SK-N-SH (cell line): ENCODE measurements at regions not wholly inside any gene's neighbourhood (a gene's known extent, or its start where the extent isn't known, plus 50 kb on each side); places are given as distances from the start of the nearest gene placed in this dataset.

Experiments
- CTCF ChIA-PET: fragments of 300-600, 350-600 bp; formaldehyde crosslinking; extraction: SDS; loops from one replicate; lab custom pipeline; 2021; lab: Yijun Ruan, JAX
- POLR2A ChIA-PET: fragments of 350-600 bp; sonication (Branson Sonifier 250); formaldehyde crosslinking; extraction: SDS; loops from one replicate; lab custom pipeline; 2020; ENCODE audit warnings: antibody characterized with exemption, inconsistent platforms; lab: Yijun Ruan, JAX
- DNase-seq: peaks from one replicate; pipeline ENCODE4 v3.0.0; 2012
- H2AFZ ChIP-seq: fragments of 200-600 bp; sonication (generic); 2 replicates; pipeline ENCODE4 v1.8.1; 2016; ENCODE audit warnings: antibody characterized with exemption, mild to moderate bottlenecking, low read depth
- H3F3A ChIP-seq: fragments of 200-600 bp; sonication (generic); replicated peaks from 2 replicates; pipeline ENCODE3; 2016; ENCODE audit warnings: antibody characterized with exemption, mild to moderate bottlenecking; ENCODE audit not compliant: insufficient read depth
- H3K27ac ChIP-seq, 2 experiments: fragments of 200-500 bp in 1 of 2; fragments of 200-600 bp in 1 of 2; sonication (Bioruptor generic) in 1 of 2; sonication (generic), shearing (Covaris generic) in 1 of 2; 2 replicates each; pipeline versions ENCODE4 v1.5.1 to v1.6.1; 2014 to 2016; ENCODE audit warnings: low read depth in 2 of 2, inconsistent platforms in 1 of 2, low read length in 1 of 2, mild to moderate bottlenecking in 1 of 2, mixed read lengths in 1 of 2
- H3K27me3 ChIP-seq: fragments of 200-600 bp; sonication (generic), shearing (Covaris generic); 2 replicates; pipeline ENCODE4 v1.6.1; 2016; ENCODE audit warnings: mixed run types; ENCODE audit not compliant: insufficient read depth
- H3K36me3 ChIP-seq, 2 experiments: fragments of 200-500 bp in 1 of 2; fragments of 200-600 bp in 1 of 2; sonication (Bioruptor generic) in 1 of 2; sonication (generic) in 1 of 2; replicated peaks in 1 of 2; 2 replicates each; pipeline versions ENCODE3 to v1.5.1; 2014 to 2016; ENCODE audit warnings: low read length in 1 of 2, mild to moderate bottlenecking in 1 of 2; ENCODE audit not compliant: insufficient read depth in 2 of 2, control insufficient read depth in 1 of 2
- H3K4me1 ChIP-seq, 2 experiments: fragments of 200-500 bp in 1 of 2; fragments of 200-600 bp in 1 of 2; sonication (Bioruptor generic) in 1 of 2; sonication (generic), shearing (Covaris generic) in 1 of 2; 2 replicates each; pipeline versions ENCODE4 v1.5.1 to v1.6.1; 2014 to 2016; ENCODE audit warnings: low read depth in 1 of 2, low read length in 1 of 2, mixed run types in 1 of 2; ENCODE audit not compliant: insufficient read depth in 2 of 2, control insufficient read depth in 1 of 2
- H3K4me2 ChIP-seq: fragments of 200-600 bp; sonication (generic), shearing (Covaris generic); 2 replicates; pipeline ENCODE4 v1.6.1; 2017; ENCODE audit warnings: mixed run types
- H3K4me3 ChIP-seq, 2 experiments: fragments of 200-500 bp in 1 of 2; fragments of 200-600 bp in 1 of 2; sonication (Bioruptor generic) in 1 of 2; sonication (generic), shearing (Covaris generic) in 1 of 2; 2 replicates each; pipeline versions ENCODE4 v1.5.1 to v1.8.1; 2014 to 2016; ENCODE audit warnings: low read depth in 2 of 2, inconsistent platforms in 1 of 2, low read length in 1 of 2, mild to moderate bottlenecking in 1 of 2, mixed read lengths in 1 of 2, moderate library complexity in 1 of 2
- H3K79me2 ChIP-seq: fragments of 200-600 bp; sonication (generic); 2 replicates; pipeline ENCODE4 v1.8.1; 2017; ENCODE audit warnings: mild to moderate bottlenecking; ENCODE audit not compliant: insufficient read depth
- H3K9ac ChIP-seq: fragments of 200-600 bp; sonication (generic); 2 replicates; pipeline ENCODE4 v1.6.1; 2017; ENCODE audit warnings: mixed run types
- H3K9me2 ChIP-seq: fragments of 200-600 bp; sonication (generic); 2 replicates; pipeline ENCODE4 v1.6.1; 2017; ENCODE audit warnings: mixed run types
- H3K9me3 ChIP-seq: fragments of 200-600 bp; sonication (generic); 2 replicates; pipeline ENCODE4 v1.6.1; 2017; ENCODE audit warnings: mixed run types, mild to moderate bottlenecking, moderate library complexity
- H4K20me1 ChIP-seq: fragments of 200-600 bp; sonication (generic); 2 replicates; pipeline ENCODE4 v1.6.1; 2017; ENCODE audit warnings: mild to moderate bottlenecking, mixed run types; ENCODE audit not compliant: insufficient read depth
- CHD2 ChIP-seq: fragments of 150-350 bp; IDR thresholded peaks from 2 replicates; pipeline ENCODE4 v1.6.1; 2018; ENCODE audit warnings: low read length; ENCODE audit not compliant: partially characterized antibody
- FOXJ3 ChIP-seq: sonication (generic); formaldehyde crosslinking; IDR thresholded peaks from 2 replicates; pipeline ENCODE4 v1.5.1; 2020; ENCODE audit warnings: mild to moderate bottlenecking, missing genetic modification reagents
- GABPA ChIP-seq: IDR thresholded peaks from 2 replicates; pipeline ENCODE4 v1.4.0; 2012; ENCODE audit warnings: low read depth, mild to moderate bottlenecking
- MXI1 ChIP-seq: IDR thresholded peaks from 2 replicates; pipeline ENCODE4 v1.6.1; 2012; ENCODE audit warnings: mild to moderate bottlenecking, low read depth, low read length, improper control_type of control experiment
- NFIC ChIP-seq: IDR thresholded peaks from 2 replicates; pipeline ENCODE4 v1.4.0; 2012; ENCODE audit warnings: borderline replicate concordance
- POLR2AphosphoS5 ChIP-seq: IDR thresholded peaks from 2 replicates; pipeline ENCODE4 v1.6.1; 2012; ENCODE audit warnings: low read depth, low read length
- RAD21 ChIP-seq: IDR thresholded peaks from 2 replicates; pipeline ENCODE4 v1.6.1; 2012; ENCODE audit warnings: mild to moderate bottlenecking, low read length
- RCOR1 ChIP-seq: fragments of 150-350 bp; IDR thresholded peaks from 2 replicates; pipeline ENCODE4 v1.6.1; 2017; ENCODE audit warnings: antibody characterized with exemption, low read length
- SMC3 ChIP-seq: IDR thresholded peaks from 2 replicates; pipeline ENCODE4 v1.6.1; 2012; ENCODE audit warnings: low read depth, low read length, improper control_type of control experiment
- TCF12 ChIP-seq: IDR thresholded peaks from 2 replicates; pipeline ENCODE4 v1.4.0; 2012
- TEAD4 ChIP-seq: IDR thresholded peaks from 2 replicates; pipeline ENCODE4 v1.4.0; 2012; ENCODE audit warnings: mild to moderate bottlenecking, borderline replicate concordance; ENCODE audit not compliant: insufficient read depth
- WGBS: methylation state at CpG from one replicate; pipeline ENCODE4 v1.1.6; 2017; ENCODE audit warnings: low lambda C conversion rate; 5-methylcytosine and 5-hydroxymethylcytosine counted together
- TF ChIP-seq, protein P1 (sequence below): IDR thresholded peaks from 2 replicates; pipeline ENCODE4 v1.4.0; 2012; ENCODE audit warnings: low read depth, borderline replicate concordance
- TF ChIP-seq, protein P2 (sequence below): IDR thresholded peaks from 2 replicates; pipeline ENCODE4; 2012
- TF ChIP-seq, protein P3 (sequence below): IDR thresholded peaks from 2 replicates; pipeline ENCODE4 v1.4.0; 2012; ENCODE audit warnings: low read depth

DNA sequence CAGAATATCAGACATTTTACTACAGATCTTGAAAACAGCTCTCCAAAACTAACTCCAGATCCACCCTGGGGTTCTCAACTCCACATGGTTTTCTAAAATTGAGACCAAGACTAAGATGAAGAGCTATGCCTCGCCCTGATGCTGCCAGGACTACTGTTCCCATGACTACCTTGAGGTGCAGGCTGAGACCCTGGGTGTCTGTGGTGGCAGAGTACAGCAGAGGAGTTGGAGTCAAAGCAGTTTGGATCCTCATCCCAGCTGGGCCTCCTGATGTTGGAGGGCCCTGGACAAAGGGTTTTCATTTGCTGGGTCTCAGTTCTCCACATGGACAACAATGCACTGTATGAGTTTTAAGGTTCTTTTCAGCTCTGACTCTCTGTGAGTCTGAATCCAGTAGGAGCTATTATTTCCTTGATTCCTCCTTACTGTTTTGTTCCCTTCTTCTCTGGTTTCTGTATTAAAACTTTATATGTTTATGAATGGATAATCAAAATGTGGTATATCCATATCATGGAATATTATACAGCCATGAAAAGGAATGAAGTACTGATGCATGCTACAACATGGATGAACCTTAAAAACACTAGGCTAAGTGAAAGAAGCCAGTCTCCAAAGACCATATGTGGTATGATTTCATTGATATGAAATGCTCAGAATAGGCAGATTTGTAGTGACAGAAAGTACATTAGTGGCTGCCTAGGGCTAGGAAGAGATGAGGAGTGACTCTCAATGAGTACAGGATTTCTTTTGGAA is 93.0 kb downstream of the CPN2 start:
- no peak overlapping the region for H3K4me3 ChIP-seq
- H3K9ac ChIP-seq, result no peak overlapping the region
- H3K4me2 ChIP-seq, result no peak overlapping the region
- no peak for DNase-seq
- H3F3A ChIP-seq, result no peaks in the 10 kb centered on the region
- no peaks in the 10 kb centered on the region for H3K9me3 ChIP-seq
- no peaks in the 10 kb centered on the region for H3K36me3 ChIP-seq
- ChIA-PET CTCF (interaction anchor here (1.1 to 3.0 kb wide), 3 partner anchors 12 to 58 kb away, joined by 3 to 14 read pairs (median 4); no protein-coding TSS in a partner anchor), POLR2A (interaction anchor here (1.1 kb wide), 1 partner anchor 13 kb away, joined by 4 read pairs; no protein-coding TSS in a partner anchor)
- no CpG with 5 or more reads among the region's 1 CpG for WGBS
- peaks cover 0 to 22% of the 10 kb centered on the region in 2 experiments; a peak in 2 of 4 replicates for H3K4me1 ChIP-seq
- H3K79me2 ChIP-seq, result no peaks in the 10 kb centered on the region
- no peaks in the 10 kb centered on the region for H3K9me2 ChIP-seq
- no peak for TF ChIP-seq GABPA
- TF ChIP-seq RCOR1, result no peak
- TF ChIP-seq, protein P1, sequence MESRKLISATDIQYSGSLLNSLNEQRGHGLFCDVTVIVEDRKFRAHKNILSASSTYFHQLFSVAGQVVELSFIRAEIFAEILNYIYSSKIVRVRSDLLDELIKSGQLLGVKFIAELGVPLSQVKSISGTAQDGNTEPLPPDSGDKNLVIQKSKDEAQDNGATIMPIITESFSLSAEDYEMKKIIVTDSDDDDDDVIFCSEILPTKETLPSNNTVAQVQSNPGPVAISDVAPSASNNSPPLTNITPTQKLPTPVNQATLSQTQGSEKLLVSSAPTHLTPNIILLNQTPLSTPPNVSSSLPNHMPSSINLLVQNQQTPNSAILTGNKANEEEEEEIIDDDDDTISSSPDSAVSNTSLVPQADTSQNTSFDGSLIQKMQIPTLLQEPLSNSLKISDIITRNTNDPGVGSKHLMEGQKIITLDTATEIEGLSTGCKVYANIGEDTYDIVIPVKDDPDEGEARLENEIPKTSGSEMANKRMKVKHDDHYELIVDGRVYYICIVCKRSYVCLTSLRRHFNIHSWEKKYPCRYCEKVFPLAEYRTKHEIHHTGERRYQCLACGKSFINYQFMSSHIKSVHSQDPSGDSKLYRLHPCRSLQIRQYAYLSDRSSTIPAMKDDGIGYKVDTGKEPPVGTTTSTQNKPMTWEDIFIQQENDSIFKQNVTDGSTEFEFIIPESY, result no peak
- TF ChIP-seq, protein P2, sequence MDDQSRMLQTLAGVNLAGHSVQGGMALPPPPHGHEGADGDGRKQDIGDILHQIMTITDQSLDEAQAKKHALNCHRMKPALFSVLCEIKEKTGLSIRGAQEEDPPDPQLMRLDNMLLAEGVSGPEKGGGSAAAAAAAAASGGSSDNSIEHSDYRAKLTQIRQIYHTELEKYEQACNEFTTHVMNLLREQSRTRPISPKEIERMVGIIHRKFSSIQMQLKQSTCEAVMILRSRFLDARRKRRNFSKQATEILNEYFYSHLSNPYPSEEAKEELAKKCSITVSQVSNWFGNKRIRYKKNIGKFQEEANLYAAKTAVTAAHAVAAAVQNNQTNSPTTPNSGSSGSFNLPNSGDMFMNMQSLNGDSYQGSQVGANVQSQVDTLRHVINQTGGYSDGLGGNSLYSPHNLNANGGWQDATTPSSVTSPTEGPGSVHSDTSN, result no peak
- TF ChIP-seq NFIC, result no peak
- no peak for TF ChIP-seq POLR2AphosphoS5
- TF ChIP-seq SMC3, result no peak
- no peak for TF ChIP-seq CHD2
- no peak overlapping the region for H3K27ac ChIP-seq
- no peaks in the 10 kb centered on the region for H4K20me1 ChIP-seq
- no peak overlapping the region for H2AFZ ChIP-seq
- no peaks in the 10 kb centered on the region for H3K27me3 ChIP-seq

DNA sequence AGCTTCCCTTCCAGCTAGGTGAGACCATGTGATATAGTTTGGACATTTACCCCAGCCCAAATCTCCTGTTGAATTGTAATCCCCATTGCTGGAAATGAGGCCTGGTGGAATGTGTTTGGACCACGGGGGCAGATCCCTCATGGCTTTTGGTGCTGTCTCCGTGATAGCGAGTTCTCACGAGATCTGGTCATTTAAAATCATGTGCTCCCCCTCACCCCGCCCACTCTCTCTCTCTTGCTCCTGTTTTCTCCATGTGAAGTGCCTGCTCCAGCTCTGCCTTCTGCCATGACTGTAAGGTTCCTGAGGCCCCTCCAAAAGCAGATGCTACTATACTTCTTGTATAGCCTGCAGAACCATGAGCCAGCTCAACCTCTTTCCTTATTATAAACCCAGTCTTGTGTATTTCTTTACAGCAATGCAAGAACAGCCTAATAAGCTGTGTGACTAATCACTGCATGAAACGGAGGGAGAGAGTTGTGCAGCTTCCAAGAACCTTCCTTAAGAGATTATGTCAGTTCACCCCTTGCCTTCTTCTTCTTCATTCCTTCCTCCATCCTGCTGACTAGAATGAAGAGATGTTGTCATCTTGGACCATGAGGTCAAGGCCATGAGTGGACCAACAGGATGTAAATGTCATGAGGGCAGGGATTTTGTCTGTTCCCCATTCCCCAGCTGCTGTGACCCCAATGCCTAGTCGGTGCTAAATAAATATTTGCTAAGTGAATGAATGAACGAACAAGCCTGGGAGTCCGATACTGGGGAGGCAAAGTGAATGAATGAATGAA is 91.0 kb downstream of the CPN2 start:
- Histone ChIP-seq H3K79me2 (no peaks in the 10 kb centered on the region), H3K36me3 (no peaks in the 10 kb centered on the region), H3K4me1 (peaks cover 0 to 19% of the 10 kb centered on the region in 2 experiments; a peak in 2 of 4 replicates), H3K27ac (no peak overlapping the region), H4K20me1 (no peaks in the 10 kb centered on the region), H3K9me2 (no peaks in the 10 kb centered on the region), H3K9me3 (no peaks in the 10 kb centered on the region), H3K4me2 (no peak overlapping the region), H3K4me3 (no peak overlapping the region), H3K27me3 (no peaks in the 10 kb centered on the region), H2AFZ (no peak overlapping the region), H3F3A (no peaks in the 10 kb centered on the region), H3K9ac (no peak overlapping the region)
- ChIA-PET POLR2A (no interaction called here), CTCF (interaction anchor here (0.8 to 2.5 kb wide), 3 partner anchors 11 to 124 kb away, joined by 3 to 7 read pairs (median 5); partner anchors contain the start of gene HES1)
- no peak for DNase-seq
- no peak for TF ChIP-seq FOXJ3 (CRISPR knock-in tag)
- no peak for TF ChIP-seq TEAD4
- TF ChIP-seq MXI1, result no peak
- TF ChIP-seq, protein P3, sequence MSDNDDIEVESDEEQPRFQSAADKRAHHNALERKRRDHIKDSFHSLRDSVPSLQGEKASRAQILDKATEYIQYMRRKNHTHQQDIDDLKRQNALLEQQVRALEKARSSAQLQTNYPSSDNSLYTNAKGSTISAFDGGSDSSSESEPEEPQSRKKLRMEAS, result no peak
- TF ChIP-seq, protein P2, result no peak
- TF ChIP-seq, protein P1, result no peak
- TF ChIP-seq TCF12, result no peak
- no peak for TF ChIP-seq RAD21
- TF ChIP-seq GABPA, result no peak
- 75% methylated on average over 9 of the region's 9 CpGs for WGBS
